HEK293 (cell line): ENCODE measurements at regions not wholly inside any gene's neighbourhood (a gene's known extent, or its start where the extent isn't known, plus 50 kb on each side); places are given as distances from the start of the nearest gene placed in this dataset.

Experiments
- ZNF529 ChIP-seq: fragments of 450-650 bp; formaldehyde crosslinking; IDR thresholded peaks from 2 replicates; pipeline ENCODE4 v1.5.1; 2017; ENCODE audit warnings: missing genetic modification characterization, missing biosample characterization; ENCODE audit not compliant: insufficient replicate concordance
- ZNF664 ChIP-seq: fragments of 450-650 bp; formaldehyde crosslinking; IDR thresholded peaks from 2 replicates; pipeline ENCODE4 v1.5.1; 2016; ENCODE audit warnings: missing biosample characterization, missing genetic modification characterization

GRCh38 chr18:24840640-24841039 lies 380.2 kb downstream of the HRH4 start:
- TF ChIP-seq ZNF664 (tag by site-specific recombination) (no peak), ZNF529 (tag by site-specific recombination) (no peak)
